ENCODE measurements at regions not wholly inside any gene's neighbourhood (a gene's known extent, or its start where the extent isn't known, plus 50 kb on each side); places are given as distances from the start of the nearest gene placed in this dataset.

DNA sequence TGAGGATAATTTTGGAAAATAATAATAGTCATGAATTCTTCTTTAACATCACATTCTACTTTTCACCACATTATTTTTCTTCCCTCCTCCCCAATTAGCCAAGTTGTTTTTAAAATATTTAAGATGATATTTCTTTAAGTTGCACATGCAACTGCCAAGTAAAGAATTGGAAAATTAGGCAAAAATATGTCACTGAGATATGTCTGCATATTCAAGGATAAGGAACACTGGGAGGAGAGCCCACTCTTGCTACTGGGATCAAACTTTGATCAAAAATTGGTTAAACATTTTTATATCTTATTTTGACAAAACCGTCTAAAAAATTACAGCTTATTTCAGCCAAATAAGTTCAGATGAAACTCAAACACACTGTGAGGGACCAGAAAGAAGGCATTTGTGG is 231.2 kb upstream of the TMTC1 start:
- DNase-seq = no peak

DNA sequence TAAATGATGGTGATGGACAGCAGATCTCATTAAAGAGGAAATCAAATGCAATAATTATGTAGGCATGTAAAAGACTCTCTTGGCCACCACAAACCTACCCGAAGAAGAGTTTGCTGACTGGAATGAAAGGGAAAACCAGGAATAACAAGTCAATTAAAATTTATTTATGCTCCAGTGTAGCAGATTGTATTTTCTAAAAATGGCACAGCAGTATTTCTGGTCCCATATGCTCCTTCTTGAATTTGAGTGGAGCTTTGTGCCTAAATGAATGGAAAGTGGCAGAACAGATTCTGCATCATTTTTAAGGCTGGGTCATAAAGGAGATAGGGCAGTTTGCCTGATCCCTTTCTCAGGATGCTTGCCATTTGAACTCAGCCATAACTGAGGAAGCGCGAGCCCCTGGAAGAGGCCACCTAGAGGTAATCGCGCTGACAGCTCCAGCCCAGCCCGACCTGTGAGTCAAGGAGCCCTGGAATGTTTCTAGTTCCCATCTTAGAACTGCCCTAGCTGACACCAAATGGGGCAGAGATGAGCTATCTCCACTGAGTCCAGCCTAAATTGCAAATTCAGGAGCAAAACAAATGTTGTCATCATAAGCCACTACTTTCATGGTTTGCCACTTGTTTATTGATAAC is 229.2 kb upstream of the TMTC1 start:
- no peak for DNase-seq

DNA sequence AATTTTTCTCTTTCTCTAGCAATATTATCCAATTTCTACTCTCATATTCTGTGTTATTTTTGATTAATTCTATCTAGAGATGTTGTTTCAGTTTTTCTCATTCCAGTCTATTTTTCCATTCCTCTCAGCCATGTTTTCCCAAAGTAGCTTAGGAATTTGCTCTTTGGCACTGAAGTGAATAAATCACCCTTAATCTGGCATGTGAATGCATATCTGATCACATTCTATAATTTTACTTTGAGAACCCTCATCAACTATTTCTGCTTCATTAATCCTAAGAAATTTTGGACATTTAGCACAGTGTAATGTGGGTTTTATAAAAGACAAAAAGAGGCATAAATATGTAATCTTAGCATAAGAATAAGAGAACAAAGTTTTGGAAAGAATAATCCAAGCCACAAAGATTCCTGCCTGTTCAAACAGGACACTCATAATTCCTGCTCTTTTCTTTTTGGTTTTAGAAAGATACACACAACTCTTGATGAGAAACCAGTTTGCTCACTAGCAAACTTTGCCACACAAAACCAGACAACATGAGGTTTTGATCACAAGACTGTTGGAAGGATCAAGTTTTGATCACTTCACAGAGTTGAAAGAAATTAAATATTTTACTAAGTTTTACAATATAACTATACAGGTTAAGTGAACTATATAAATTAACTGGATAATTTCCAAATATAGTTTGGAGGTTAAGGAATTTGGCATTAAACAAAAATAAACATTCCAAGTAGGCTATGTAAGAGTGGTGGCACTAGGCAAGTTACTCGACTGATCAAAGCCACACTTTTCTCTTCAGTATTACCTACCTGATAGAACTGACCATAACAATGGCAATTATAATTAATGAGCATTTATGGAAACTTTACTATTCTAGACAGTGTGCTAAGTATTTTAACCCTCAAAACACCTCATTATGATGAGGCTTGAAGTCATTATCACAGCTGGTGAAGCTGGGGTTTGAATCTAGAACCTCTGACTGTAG is 226.6 kb upstream of the TMTC1 start:
- no peak for DNase-seq

DNA sequence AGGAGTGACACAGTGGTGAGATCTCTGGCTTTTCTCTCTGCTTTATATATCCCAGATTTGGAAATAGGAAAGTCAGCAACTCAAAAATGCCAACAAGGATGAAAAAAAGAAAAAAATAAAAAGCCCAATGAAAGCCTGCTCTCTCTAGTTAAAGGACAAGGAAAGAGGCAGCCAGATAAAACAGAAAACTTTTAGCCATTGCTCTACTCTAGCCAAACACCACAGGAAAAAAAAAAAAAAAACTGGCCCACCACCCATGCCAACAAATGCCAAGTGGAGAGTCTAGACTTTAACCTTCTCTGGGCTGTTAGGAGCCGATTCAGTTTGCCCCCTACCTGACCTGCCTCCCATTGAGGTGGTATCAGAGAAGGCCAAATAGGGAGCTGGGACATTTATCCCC is 222.3 kb upstream of the TMTC1 start:
- no peak for DNase-seq

DNA sequence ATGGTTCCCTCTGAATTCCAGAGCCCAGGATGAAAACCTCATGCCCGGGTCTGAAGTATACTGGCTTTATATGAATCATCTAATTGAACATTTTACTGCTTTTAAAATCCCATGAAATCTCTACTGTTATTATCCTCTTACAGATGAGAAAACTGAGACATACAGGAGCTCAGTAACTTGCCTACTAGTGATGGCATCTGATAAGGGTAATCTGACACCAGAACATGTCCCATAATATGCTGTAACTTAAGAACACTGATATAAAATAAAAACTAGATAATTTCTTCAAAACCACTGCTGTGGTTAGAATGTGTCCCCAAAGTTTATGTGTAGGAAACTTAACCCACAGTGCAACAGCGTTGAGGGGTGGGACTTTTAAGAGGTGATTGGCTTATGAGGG is 219.6 kb upstream of the TMTC1 start:
- no peak for DNase-seq

DNA sequence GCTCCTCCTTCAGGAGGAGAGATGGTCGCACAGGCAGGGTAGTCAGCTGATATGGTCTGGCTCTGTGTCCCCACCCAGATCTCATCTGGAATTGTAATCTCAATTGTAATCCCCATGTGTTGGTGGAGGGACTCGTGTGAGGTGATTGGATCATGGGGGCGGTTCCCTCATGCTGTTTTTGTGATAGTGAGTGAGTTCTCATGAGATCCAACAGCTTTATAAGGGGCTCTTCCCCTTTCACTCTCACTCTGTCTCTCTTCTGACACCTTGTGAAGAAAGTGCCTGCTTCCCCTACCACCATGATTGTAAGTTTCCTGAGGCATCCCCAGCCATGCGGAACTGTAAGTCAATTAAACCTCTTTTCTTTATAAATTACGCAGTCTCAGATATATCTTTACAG is 218.9 kb upstream of the TMTC1 start:
- no peak for DNase-seq

DNA sequence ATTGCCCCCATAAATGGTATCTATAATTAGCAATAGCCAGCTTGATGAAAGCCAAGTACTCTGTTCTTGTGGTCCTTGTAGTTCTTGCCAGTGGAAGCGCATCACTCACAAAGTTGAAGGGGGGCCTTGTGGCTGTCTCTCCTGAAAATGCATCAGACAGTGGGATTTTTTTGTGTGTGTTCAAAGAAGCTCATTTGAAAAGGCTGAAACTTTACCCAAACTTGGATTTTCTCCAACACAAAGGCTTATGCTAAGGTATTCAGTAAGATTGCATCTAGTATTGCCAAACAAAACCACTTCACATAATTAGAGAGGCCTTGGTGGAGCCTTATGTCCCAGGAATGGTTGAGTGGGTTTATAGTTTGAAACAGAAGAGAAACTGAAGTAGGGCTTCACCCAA is 216.7 kb upstream of the TMTC1 start:
- DNase-seq = no peak

DNA sequence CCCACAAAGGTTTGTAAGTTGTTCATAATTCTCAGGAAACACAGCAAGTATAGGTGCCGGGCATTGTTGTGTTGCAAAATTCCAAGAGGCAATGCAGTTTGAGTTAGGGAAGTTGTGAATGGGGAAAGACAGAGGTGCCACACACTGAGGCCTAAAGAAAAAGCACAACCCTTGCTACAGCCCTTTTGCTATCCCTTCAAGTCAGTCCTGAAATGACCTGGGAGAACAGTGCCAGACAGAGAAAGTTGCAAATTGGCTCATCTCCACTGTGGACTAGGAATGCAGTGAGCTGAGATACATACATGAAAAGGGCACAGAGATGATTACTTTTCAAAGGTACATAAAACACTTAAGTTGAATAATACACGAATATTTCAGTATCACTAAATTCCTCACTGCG is 213.3 kb upstream of the TMTC1 start:
- no peak for DNase-seq

DNA sequence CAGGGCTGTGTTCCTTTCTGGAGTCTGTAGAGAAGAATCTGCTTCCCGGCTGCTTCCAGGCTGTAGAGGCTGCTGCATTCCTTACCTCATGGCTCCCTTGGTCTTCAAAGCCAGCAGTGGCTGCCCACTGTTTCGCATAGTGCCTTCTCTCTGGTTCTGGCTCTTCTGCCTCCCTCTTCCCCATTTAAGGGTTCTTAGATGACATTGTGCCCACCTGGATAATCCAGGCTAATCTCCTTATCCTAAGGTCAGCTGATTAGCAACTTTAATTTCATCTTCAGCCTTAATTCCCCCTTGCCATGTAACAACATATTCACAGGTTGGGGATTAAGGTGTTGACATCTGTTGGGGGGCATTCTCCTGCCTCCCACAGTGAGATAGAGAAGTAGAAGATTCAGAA is 208.6 kb upstream of the TMTC1 start:
- no peak for DNase-seq

DNA sequence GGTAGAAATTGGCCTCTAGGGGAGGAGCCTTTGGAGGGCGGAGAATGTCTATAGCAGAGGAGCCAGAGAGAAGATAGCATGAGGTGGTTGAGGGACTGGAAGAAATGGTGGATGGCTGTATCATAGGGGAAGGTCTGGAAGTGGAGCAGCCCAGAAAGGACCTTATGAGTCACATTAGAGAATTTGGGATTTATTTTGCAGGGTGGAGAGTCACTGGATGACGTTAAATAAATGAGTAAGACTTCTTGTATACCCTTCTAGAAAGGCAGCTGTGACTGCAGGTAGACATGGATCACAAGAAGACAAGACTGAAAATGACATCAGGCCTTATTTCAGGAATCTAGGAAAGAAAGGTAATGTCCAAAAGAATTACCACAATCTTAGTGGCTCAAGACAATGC is 208.2 kb upstream of the TMTC1 start:
- no peak for DNase-seq

DNA sequence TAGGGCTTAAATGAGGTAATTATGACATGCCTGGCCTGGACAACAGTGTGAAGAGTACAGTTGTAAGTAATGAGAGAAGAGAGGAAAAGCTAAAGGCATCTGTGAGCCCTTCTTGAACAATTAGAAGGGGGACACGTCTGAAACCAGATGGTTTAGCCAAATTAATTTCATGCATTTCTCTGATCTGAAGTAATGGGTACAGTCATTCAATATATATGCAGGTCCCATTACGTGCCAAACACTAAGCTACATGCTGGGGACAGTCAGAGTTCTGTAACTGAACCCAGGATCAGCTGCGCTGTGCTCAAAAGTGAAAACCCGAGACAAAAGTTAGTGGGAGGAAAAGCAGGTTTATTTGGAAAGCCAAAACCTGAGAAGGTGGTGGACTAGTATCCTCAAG is 207.2 kb upstream of the TMTC1 start:
- DNase-seq = no peak

DNA sequence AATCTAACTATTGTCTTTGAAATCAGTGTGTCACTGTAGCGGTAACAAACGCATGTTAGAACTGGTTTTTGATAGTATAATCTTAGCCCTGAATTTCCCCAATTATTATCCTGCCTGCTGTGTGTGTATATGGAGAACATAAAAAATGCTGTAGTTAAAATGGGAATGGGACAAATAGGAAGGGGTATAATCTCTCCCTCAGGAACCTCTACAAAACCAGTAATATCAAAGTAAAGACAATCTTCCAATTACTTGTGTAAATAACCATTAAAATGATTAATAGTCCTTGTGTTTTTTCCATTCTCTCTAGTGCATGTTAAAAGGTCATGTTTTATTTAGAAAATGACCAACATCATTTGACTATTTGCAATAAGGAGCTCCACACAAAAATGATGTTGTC is 200.1 kb upstream of the TMTC1 start:
- DNase-seq = no peak

DNA sequence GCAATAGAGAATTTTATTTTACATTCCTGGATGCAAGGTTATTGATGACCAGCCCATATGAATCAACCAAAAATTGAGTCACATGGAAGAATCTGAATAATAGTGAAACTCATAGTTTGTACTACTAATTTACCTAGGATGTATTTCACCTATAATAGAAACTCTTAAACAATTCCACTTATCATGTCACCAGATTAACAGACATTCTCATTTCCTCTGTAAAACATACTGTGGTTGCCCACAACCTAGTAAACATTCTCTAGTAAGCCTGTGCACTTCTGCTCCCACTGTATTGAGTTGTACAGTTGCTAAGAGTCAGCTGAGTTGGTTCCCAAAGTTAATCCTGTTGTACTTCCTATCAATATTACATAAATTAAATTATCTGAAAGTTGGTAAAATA is 196.6 kb upstream of the TMTC1 start:
- DNase-seq = no peak

DNA sequence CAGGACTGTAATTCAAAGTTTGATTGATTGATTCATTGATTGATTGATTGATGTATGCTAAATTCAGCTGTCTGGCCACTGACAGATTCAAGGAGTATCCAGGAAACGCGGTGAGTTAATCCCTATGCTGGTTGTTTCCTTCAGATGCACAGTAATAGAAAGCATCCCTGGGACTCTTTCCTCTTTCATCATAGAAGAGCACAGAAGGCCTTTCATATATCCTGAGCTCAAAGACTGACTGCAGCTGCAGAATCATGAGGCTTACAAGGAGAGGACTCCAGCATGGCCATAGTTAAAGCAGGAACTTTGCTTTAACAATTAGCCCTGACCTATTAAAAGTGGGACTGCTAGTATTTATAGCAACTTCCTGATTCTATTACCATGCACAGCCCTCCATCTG is 187.7 kb upstream of the TMTC1 start:
- DNase-seq = no peak

DNA sequence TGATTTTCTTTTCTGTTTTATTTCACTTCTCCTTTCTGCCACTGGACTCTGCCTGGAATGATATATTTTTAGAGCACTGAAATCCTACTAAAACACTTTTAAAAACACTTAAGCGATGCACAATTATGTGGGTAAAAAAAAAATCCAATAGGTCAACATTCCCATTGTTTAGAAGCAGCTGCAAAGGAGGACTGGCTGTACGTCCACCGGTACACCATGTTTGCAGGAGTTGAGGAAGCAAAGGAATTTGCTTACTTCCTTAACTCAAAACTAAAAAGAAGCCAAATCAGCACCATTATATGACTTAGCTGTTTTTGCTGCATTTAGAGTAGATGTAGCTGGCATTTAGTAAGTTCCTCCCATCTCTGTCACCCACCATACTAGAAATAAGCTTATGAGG is 186.8 kb upstream of the TMTC1 start:
- DNase-seq = no peak

DNA sequence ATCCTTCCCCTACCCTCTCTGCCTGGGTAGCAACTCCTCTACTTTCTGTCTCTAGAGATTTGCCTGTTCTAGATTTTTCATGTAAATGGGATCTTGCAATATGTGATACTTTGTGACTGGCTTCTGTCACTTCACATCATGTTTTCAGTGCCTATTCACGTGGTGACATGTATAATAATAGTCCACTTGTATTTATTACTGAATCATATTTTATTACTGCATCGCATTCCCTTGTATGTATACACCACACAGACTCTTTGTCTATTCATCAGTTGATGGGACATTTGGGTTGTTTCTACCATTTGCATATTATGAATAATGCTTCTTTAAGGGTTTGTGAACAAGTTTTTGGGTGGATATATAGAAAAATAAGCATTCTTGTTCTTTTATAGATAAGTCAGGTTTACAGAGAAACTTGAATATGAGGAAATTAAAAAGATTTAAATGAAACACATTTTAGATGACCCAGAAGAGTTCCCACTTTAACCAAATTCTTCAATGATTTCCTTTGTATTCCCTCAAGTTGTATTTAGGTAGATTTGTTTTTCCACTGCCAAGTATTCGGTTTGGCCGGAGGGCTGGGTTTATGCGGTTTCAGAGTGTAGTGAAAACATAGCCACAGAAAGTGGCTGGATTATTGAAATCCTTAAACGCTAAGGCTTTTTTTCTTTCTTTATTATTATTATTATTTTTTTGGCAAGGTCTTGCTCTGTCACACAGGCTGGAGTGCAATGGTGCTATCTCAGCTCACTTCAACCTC is 178.7 kb upstream of the TMTC1 start:
- DNase-seq = no peak

DNA sequence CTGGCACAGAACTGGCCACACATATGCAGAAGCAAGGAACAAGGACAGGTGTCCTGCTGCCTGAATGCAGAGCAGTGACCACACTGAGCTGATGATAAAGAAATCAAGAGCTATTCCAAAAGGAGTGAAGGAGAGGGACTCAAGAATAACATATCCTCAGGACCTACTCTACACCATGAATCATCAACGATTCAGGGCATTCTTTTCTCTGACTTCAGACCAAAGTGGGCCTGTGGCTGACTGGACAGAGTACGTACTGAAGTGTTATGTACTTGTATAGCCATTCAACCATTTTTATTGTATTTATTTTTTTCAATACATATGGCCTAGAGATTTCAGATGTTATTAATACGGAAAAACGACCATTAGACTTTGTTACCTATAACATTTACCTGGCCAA is 177.5 kb upstream of the TMTC1 start:
- DNase-seq = no peak

DNA sequence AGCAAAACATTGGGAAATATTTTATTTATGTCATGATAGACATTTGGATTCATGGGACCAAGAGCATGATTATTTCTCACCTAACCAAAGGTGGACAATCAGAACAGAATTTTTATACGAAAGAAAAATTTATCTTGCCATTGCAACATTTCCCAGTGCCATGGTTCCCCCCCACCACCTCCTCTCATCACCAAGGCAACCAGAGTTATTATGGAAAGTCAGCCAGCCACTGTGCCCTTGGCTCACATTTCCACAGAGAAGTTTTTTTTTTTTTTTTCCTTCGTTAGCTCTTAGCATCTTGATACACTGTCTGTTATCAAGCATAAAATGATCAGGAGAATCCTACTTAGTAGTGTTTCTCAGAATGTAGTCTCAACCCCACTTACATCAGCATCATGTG is 176.4 kb upstream of the TMTC1 start:
- no peak for DNase-seq

DNA sequence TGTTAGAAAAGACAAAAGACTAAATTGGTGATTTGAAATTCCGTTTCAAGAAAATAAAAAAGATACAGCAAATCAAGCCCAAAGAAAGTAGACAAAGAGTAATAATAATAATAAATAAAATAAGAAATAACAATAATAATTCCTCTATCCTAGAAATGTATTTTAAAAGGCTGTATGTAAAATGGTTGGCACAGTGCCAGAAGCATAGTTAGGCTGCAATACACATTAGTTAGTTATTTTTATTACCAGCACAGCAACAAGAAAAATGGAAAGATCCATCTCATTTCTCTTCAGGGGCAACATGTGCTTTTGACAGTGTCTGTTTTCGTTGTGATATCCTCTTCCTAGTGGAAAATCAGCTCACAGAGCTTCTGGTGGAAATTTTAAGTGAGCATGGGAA is 174.1 kb upstream of the TMTC1 start:
- DNase-seq = no peak

DNA sequence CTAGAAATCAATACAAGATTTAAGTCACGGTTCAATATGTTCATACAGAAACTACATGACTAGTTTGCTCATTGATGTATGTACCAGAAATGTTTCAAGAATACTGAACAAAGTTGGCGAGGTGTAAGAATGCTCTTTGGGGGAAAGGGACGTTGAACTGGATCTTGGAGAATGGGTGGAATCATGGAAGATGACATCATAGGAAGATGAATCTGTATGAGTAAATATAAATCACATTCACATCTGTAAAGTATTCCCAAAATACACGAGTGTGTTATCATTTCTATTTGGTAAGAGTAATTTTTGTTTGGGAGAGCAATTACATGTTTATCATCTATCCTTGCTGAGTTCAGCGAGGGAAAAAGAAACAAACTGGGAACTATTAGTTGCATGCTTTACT is 162.2 kb upstream of the TMTC1 start:
- DNase-seq = no peak

DNA sequence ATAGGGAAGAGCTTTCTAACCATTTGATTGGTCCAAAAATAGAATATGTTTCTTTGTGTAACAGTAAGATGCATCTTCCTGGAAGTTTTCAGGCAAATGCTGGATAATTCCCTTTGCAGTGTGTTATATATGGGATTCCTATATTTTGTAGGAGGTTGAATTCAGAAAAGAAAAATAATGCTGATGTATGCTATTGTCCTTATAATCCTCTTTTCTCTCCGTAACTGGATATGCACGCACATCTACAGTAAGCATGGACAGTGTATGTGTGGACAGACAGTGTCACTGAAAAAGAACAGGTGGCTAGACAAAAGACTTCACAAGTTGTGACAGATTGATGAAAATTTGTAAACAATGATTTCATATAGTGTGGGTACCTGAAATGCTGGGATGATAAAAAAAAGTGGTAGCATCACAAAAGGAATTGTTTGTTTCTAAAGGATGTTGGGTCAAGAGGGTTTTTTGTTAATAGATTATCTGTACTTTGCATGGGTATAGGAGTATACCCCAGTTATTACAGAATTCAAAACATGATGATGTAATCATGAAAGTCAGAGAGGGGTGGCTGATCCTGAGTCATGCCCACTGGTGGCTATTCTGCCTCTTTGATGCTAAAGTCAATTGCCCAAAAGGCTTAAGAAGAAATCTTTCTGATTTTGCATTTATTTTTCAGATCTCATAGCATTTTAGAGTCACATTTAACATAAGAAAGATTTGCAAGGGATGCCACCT is 160.7 kb upstream of the TMTC1 start:
- no peak for DNase-seq

DNA sequence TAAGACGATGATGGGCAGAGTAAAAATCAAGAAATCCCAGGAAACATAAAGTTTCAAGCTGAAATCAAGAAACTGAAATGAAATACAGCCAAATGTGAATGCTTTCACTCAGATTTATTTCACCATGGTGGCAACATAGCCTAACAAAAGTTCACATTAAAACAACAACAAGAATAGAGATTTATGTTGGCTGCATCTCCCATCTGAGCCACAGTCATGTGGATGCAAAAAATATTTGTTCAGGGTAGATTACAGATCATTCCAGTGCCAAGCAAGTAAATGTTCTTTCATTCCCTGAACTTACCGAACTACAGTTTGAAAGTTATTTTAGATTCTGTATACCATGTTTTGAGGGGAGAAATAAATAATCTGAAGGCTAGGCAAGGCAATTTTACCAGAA is 159.9 kb upstream of the TMTC1 start:
- DNase-seq = no peak

DNA sequence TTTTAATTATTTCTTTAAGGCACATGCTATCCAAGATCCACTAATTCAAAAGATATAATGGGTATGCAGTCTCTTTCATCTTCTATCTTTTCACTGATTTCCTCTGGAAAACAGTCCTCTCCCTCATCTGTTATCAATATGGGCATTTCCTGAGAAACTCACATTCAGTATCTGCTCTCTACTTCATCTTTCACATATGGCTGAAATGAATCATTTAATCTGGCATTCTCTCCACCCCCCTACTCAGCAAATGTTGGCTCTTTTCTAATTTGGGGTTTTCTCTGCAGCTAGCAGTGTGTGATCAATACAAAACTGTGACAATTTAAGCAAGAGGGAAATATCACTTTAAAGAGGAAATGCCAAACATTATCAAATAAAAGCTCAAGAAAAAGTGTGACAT is 157.1 kb upstream of the TMTC1 start:
- DNase-seq = no peak

All from suppressor macrophage treated with lipopolysaccharide for 4 hours (primary cell).